Panc1 (cell line): ENCODE measurements at regions not wholly inside any gene's neighbourhood (a gene's known extent, or its start where the extent isn't known, plus 50 kb on each side); places are given as distances from the start of the nearest gene placed in this dataset.

ENCODE experiments used
- ATAC-seq: fragments of 200-7000 bp; cut with Tn5 transposase; 2 replicates; pipeline ENCODE4 v1.9.1; 2020; ENCODE audit warnings: mild to moderate bottlenecking, moderate library complexity
- BruUV-seq: library from RNA; stranded (reverse); fragments of 400-500 nt; replicated peaks from 2 replicates; lab custom pipeline; 2021; lab: Mats Ljungman, UMichigan
- CTCF ChIA-PET: fragments of 300-600 bp; sonication (Branson Sonifier 250); formaldehyde crosslinking; loops from one replicate; lab custom pipeline; 2022; ENCODE audit warnings: antibody characterized with exemption; lab: Charles Lee
- POLR2A ChIA-PET: fragments of 300-600 bp; sonication (Branson Sonifier 250); formaldehyde crosslinking; loops from one replicate; lab custom pipeline; 2022; ENCODE audit warnings: antibody characterized with exemption; lab: Charles Lee
- DNase-seq: peaks from one replicate; pipeline ENCODE4 v3.0.0-alpha.2; 2010; ENCODE audit warnings: low read depth, low spot score
- H3K27ac ChIP-seq: 2 replicates; pipeline ENCODE4 v1.5.1; 2011; ENCODE audit warnings: mild to moderate bottlenecking, low read length, inconsistent platforms
- H3K27me3 ChIP-seq: fragments of 200-500 bp; sonication (Bioruptor generic); 2 replicates; pipeline ENCODE4 v1.6.0; 2014; ENCODE audit warnings: low read length, inconsistent platforms; ENCODE audit not compliant: control insufficient read depth, insufficient read depth
- H3K36me3 ChIP-seq: fragments of 200-500 bp; sonication (Bioruptor generic); 2 replicates; pipeline ENCODE4 v1.5.1; 2014; ENCODE audit warnings: inconsistent platforms, mild to moderate bottlenecking, low read length, moderate library complexity; ENCODE audit not compliant: control insufficient read depth, insufficient read depth
- H3K4me1 ChIP-seq: 2 replicates; pipeline ENCODE4 v1.5.1; 2011; ENCODE audit warnings: inconsistent platforms, mild to moderate bottlenecking, low read length, moderate library complexity; ENCODE audit not compliant: control insufficient read depth, insufficient read depth
- H3K4me3 ChIP-seq, 2 experiments: 2 replicates each; pipeline ENCODE4 v1.5.1; 2011 to 2012; ENCODE audit warnings: low read depth in 2 of 2, low read length in 2 of 2, mild to moderate bottlenecking in 2 of 2, inconsistent platforms in 1 of 2, moderate library complexity in 1 of 2
- H3K9me3 ChIP-seq: fragments of 200-500 bp; sonication (Bioruptor generic); 2 replicates; pipeline ENCODE4 v1.5.1; 2014; ENCODE audit warnings: low read depth, mild to moderate bottlenecking, inconsistent platforms, low read length, moderate library complexity; ENCODE audit not compliant: control insufficient read depth, insufficient read depth
- POLR2AphosphoS5 ChIP-seq: IDR thresholded peaks from 2 replicates; pipeline ENCODE4 v1.6.1; 2012; ENCODE audit warnings: mild to moderate bottlenecking, low read depth, low read length, moderate library complexity
- SIN3A ChIP-seq: IDR thresholded peaks from 2 replicates; pipeline ENCODE4 v1.6.1; 2012; ENCODE audit warnings: low read depth, mild to moderate bottlenecking, low read length, moderate library complexity, borderline replicate concordance; ENCODE audit not compliant: insufficient read depth
- TCF7L2 ChIP-seq: IDR thresholded peaks from 2 replicates; pipeline ENCODE4 v1.6.1; 2011; ENCODE audit warnings: mild to moderate bottlenecking, low read depth, low read length, inconsistent platforms
- in situ Hi-C: cut with HindIII; loops from 2 replicates; pipeline ENCODE4 v1.10.0; 2016; ENCODE audit warnings: low sequenced_read_pairs, low pct_unique_long_range_greater_than_20kb
- intact Hi-C: fragments of 100-400 bp; cut with micrococcal nuclease; formaldehyde crosslinking; loops from one replicate; pipeline ENCODE4 v1.10.0; 2022; ENCODE audit not compliant: unreplicated experiment
- TF ChIP-seq, protein P1 (sequence below), 2 experiments: IDR thresholded peaks; 2 replicates each; pipeline ENCODE4 v1.6.1; 2011 to 2012; ENCODE audit warnings: low read depth in 2 of 2, control low read depth in 1 of 2, low read length in 1 of 2, mild to moderate bottlenecking in 1 of 2, moderate library complexity in 1 of 2; ENCODE audit not compliant: insufficient read depth in 1 of 2
- TF ChIP-seq, protein P2 (sequence below): fragments of 450-650 bp; IDR thresholded peaks from 2 replicates; pipeline ENCODE4 v1.5.1; 2017; ENCODE audit warnings: mild to moderate bottlenecking

DNA sequence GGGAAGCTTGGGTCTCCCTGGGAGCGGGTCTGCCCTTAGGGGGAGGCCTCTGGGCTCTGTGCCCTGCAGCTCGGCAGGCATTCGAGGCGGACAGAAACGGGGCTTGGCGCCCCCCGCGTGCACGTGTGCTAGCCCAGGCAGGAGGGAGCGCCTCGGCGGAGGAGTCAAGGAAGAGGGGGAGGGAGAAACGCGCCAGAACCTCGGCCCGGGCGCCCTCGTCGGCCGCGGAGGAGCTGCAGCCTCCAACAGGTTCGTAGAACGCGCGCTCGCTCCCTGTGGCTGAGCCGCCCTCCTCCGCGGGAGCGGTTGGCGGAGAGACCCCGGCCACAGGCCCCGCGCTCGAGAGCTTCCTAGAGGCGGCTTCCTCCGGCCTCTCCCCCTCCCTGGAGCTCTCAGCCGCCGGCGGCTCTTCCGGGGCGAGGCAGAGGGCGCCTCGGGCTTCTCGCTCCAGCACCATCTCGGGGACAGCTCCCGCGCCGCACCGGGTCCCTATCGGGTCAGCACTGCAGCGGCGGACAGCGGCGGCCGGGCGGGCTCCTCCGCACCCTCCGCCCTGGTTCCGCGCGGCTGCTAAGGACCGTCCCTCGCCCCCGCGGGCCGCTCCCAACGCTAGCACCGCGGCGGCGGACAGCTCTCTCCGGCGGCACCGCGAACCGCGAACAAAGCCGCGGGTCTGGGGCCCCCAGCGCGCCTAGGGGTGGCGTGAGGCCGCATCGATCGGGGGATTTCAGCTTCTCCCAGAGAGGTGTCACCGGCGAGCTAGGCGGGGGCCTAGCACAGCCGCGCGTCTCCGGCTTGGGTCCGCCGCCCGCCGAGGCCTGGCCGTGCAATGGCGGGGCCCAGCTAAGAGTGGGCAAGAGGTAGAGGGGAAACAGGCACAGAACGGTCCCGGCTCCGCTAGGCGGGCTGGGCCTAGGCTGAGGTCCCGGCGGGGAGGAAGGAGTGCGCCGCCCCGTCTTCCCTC is 74.6 kb upstream of the CPLX2 start:
- TF ChIP-seq SIN3A: peak; percentile 97
- no peak for TF ChIP-seq POLR2AphosphoS5
- TF ChIP-seq, protein P1, sequence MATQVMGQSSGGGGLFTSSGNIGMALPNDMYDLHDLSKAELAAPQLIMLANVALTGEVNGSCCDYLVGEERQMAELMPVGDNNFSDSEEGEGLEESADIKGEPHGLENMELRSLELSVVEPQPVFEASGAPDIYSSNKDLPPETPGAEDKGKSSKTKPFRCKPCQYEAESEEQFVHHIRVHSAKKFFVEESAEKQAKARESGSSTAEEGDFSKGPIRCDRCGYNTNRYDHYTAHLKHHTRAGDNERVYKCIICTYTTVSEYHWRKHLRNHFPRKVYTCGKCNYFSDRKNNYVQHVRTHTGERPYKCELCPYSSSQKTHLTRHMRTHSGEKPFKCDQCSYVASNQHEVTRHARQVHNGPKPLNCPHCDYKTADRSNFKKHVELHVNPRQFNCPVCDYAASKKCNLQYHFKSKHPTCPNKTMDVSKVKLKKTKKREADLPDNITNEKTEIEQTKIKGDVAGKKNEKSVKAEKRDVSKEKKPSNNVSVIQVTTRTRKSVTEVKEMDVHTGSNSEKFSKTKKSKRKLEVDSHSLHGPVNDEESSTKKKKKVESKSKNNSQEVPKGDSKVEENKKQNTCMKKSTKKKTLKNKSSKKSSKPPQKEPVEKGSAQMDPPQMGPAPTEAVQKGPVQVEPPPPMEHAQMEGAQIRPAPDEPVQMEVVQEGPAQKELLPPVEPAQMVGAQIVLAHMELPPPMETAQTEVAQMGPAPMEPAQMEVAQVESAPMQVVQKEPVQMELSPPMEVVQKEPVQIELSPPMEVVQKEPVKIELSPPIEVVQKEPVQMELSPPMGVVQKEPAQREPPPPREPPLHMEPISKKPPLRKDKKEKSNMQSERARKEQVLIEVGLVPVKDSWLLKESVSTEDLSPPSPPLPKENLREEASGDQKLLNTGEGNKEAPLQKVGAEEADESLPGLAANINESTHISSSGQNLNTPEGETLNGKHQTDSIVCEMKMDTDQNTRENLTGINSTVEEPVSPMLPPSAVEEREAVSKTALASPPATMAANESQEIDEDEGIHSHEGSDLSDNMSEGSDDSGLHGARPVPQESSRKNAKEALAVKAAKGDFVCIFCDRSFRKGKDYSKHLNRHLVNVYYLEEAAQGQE (IDR thresholded peaks at IDR 0.05; ENCODE audit: insufficient read depth in 1 of 2, low read depth in 2 of 2, low read length in 1 of 2): peak; percentile 98 to 99
- no peak for TF ChIP-seq TCF7L2
- DNase-seq: no peak
- Histone ChIP-seq H3K4me1 (peaks cover 6% of the 10 kb centered on the region; the same call in 1 of the 2 replicates), H3K4me3 (peak overlapping the region in 1 of 2 experiments; percentile 17; a peak in 2 of 4 replicates), H3K27me3 (peaks cover 21% of the 10 kb centered on the region), H3K9me3 (no peaks in the 10 kb centered on the region), H3K36me3 (no peaks in the 10 kb centered on the region), H3K27ac (no peak overlapping the region)
- no TSS peak for BruUV-seq
- CTCF ChIA-PET: interaction anchor here (0.5 kb wide), 1 partner anchor 80 kb away, joined by 4 read pairs; no protein-coding TSS in a partner anchor
- POLR2A ChIA-PET: interaction anchor here (1.1 kb wide), 1 partner anchor 35 kb away, joined by 3 read pairs; no protein-coding TSS in a partner anchor
- in situ Hi-C loops (no loop called here), intact Hi-C loops (no loop called here)
- ATAC-seq: peak; percentile 92

DNA sequence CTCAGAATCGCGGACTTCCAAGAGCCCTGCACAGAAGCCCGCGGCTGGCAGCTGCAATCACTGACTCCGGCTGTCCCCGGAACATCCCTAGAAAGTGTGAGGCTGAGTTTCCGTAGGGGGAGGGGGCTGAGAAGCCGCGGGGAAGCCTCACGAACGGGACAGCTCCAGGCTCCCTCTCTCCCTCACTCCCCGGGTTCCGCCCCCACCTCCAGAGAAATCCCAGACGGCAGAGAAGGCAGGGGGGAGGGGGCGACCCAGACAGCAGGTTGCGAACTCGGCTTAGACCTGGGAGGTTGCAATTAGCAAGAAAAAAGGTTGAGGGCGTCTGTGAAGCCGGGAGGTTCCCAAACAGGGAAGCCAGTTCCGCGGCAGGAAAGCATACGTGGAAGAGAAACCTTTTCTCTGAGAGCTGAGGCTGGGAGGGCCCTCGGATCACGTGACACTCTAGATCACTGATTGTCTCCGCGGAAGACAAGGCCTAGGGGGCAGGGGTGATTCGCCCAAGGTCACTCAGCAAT is 73.8 kb upstream of the CPLX2 start:
- H3K9me3 ChIP-seq: no peaks in the 10 kb centered on the region
- POLR2A ChIA-PET: interaction anchor here (1.1 kb wide), 1 partner anchor 35 kb away, joined by 3 read pairs; no protein-coding TSS in a partner anchor
- in situ Hi-C loops: no loop called here
- CTCF ChIA-PET: no interaction called here
- H3K36me3 ChIP-seq: no peaks in the 10 kb centered on the region
- peaks cover 6% of the 10 kb centered on the region; the same call in 1 of the 2 replicates for H3K4me1 ChIP-seq
- ATAC-seq: peak; percentile 49; the same call in 1 of the 2 replicates
- TF ChIP-seq, protein P1 (IDR thresholded peaks at IDR 0.05; ENCODE audit: insufficient read depth in 1 of 2, low read depth in 2 of 2, low read length in 1 of 2): no peak
- TF ChIP-seq, protein P2, sequence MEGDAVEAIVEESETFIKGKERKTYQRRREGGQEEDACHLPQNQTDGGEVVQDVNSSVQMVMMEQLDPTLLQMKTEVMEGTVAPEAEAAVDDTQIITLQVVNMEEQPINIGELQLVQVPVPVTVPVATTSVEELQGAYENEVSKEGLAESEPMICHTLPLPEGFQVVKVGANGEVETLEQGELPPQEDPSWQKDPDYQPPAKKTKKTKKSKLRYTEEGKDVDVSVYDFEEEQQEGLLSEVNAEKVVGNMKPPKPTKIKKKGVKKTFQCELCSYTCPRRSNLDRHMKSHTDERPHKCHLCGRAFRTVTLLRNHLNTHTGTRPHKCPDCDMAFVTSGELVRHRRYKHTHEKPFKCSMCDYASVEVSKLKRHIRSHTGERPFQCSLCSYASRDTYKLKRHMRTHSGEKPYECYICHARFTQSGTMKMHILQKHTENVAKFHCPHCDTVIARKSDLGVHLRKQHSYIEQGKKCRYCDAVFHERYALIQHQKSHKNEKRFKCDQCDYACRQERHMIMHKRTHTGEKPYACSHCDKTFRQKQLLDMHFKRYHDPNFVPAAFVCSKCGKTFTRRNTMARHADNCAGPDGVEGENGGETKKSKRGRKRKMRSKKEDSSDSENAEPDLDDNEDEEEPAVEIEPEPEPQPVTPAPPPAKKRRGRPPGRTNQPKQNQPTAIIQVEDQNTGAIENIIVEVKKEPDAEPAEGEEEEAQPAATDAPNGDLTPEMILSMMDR: no peak
- H3K27ac ChIP-seq: no peak overlapping the region
- peaks cover 21% of the 10 kb centered on the region for H3K27me3 ChIP-seq
- BruUV-seq: no TSS peak
- no peak overlapping the region; a peak in 1 of 4 replicates for H3K4me3 ChIP-seq
- DNase-seq: no peak
- intact Hi-C loops: no loop called here
